ENCODE measurements at regions not wholly inside any gene's neighbourhood (a gene's known extent, or its start where the extent isn't known, plus 50 kb on each side); places are given as distances from the start of the nearest gene placed in this dataset.

DNA sequence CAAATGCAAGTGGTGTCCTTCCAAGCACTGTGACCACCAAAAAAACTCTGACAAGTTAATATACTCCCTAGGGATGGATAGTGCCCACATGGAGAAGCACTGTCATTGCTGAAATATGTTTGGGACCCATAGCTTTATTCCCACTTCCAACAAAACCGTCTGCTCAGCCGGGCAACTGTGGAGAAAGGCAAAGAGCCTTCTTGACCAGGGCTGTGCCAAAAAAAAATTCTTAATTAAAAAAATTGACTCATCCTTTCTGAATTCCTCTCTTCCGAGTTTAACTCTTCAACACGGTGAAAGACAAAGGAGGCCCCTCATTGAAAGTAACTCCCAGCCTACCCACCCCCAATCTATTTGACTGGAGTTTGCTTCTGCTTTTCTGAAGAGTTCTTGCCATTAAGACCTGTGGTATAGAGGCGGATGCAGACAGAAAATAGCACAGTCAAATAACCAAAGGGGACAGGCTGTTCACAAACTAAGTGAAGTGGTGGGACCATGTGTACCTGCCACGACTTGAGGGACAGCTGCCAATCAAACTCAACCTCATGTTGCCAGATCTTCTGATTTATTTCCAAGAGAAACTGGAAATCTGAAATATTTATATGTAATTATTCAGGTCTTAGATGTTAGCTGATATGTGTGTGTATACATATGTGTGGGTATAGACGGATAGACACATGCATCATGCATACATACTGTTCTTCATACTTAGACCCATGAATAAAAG is 135.4 kb upstream of the PFN2 start:
- TF ChIP-seq, protein P1, sequence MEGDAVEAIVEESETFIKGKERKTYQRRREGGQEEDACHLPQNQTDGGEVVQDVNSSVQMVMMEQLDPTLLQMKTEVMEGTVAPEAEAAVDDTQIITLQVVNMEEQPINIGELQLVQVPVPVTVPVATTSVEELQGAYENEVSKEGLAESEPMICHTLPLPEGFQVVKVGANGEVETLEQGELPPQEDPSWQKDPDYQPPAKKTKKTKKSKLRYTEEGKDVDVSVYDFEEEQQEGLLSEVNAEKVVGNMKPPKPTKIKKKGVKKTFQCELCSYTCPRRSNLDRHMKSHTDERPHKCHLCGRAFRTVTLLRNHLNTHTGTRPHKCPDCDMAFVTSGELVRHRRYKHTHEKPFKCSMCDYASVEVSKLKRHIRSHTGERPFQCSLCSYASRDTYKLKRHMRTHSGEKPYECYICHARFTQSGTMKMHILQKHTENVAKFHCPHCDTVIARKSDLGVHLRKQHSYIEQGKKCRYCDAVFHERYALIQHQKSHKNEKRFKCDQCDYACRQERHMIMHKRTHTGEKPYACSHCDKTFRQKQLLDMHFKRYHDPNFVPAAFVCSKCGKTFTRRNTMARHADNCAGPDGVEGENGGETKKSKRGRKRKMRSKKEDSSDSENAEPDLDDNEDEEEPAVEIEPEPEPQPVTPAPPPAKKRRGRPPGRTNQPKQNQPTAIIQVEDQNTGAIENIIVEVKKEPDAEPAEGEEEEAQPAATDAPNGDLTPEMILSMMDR (IDR thresholded peaks at IDR 0.05; ENCODE audit: poor library complexity) = no peak
- TF ChIP-seq EZH2 (IDR thresholded peaks at IDR 0.05; ENCODE audit: borderline replicate concordance) (no peak), EZH2phosphoT487 (IDR thresholded peaks at IDR 0.05; ENCODE audit: low read depth, severe bottlenecking, unreplicated experiment) (no peak)

Data from hepatocyte (in vitro differentiated cells).